Esophagus muscularis mucosa (tissue), 3 donors: ENCODE measurements at regions not wholly inside any gene's neighbourhood (a gene's known extent, or its start where the extent isn't known, plus 50 kb on each side); places are given as distances from the start of the nearest gene placed in this dataset.

Experiments
- POLR2A ChIP-seq: fragments of 450-650 bp; IDR thresholded peaks from one replicate; pipeline ENCODE4 v1.6.1; 2017; ENCODE audit warnings: antibody characterized with exemption, moderate library complexity, mild to moderate bottlenecking, low read depth
- POLR2AphosphoS5 ChIP-seq, 2 donors: sonication (generic); formaldehyde crosslinking; IDR thresholded peaks; one replicate each; pipeline ENCODE4 v1.6.1; 2017; ENCODE audit warnings: antibody characterized with exemption in 2 of 2
- TF ChIP-seq, protein P1 (sequence below), 3 experiments: fragments of 200-600 bp in 2 of 3; fragments of 450-650 bp in 1 of 3; sonication (generic) in 2 of 3; IDR thresholded peaks; one replicate each; pipeline ENCODE4 v1.5.1; 2017 to 2019; ENCODE audit warnings: antibody characterized with exemption in 3 of 3, mild to moderate bottlenecking in 2 of 3, moderate library complexity in 1 of 3

DNA sequence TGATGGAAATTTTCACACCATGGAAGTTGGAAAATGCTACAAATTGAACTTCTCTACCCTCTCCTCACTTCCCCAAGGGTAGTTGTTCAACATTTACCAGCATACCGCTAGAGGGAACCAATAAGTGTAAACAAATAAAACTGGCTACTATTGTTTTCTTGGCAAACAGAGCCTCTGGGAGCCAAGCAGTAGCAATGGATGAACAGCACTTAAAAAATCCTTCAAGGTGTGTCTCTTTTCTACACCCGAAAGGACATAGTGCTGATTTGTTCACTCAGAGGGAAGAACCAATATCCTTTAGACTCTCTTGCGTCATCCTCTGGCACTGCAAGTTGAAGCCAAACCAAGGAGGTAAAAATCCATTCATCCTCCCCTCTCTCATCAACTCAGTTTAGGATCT, 161.5 kb downstream of the TBX15 start:
- no peak for TF ChIP-seq POLR2A
- TF ChIP-seq, protein P1, sequence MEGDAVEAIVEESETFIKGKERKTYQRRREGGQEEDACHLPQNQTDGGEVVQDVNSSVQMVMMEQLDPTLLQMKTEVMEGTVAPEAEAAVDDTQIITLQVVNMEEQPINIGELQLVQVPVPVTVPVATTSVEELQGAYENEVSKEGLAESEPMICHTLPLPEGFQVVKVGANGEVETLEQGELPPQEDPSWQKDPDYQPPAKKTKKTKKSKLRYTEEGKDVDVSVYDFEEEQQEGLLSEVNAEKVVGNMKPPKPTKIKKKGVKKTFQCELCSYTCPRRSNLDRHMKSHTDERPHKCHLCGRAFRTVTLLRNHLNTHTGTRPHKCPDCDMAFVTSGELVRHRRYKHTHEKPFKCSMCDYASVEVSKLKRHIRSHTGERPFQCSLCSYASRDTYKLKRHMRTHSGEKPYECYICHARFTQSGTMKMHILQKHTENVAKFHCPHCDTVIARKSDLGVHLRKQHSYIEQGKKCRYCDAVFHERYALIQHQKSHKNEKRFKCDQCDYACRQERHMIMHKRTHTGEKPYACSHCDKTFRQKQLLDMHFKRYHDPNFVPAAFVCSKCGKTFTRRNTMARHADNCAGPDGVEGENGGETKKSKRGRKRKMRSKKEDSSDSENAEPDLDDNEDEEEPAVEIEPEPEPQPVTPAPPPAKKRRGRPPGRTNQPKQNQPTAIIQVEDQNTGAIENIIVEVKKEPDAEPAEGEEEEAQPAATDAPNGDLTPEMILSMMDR (IDR thresholded peaks at IDR 0.05): no peak
- TF ChIP-seq POLR2AphosphoS5 (IDR thresholded peaks at IDR 0.05): no peak
